Parathyroid adenoma (tissue), 2 donors: ENCODE measurements at regions not wholly inside any gene's neighbourhood (a gene's known extent, or its start where the extent isn't known, plus 50 kb on each side); places are given as distances from the start of the nearest gene placed in this dataset.

ENCODE experiments used
- H2AFZ ChIP-seq: fragments of 300-600 bp; sonication (generic); one replicate; pipeline ENCODE4 v1.7.0; 2017; ENCODE audit warnings: antibody characterized with exemption, mild to moderate bottlenecking
- H3K27ac ChIP-seq: fragments of 300-600 bp; sonication (generic); one replicate; pipeline ENCODE4 v1.7.0; 2017
- H3K27me3 ChIP-seq: fragments of 300-600 bp; sonication (generic); one replicate; pipeline ENCODE4 v1.7.0; 2017; ENCODE audit warnings: low read length; ENCODE audit not compliant: control insufficient read depth, insufficient read depth
- H3K36me3 ChIP-seq: fragments of 300-600 bp; sonication (generic); one replicate; pipeline ENCODE4 v1.7.0; 2017; ENCODE audit warnings: low read length; ENCODE audit not compliant: control insufficient read depth, insufficient read depth
- H3K4me1 ChIP-seq: fragments of 300-600 bp; sonication (generic); one replicate; pipeline ENCODE4 v1.7.0; 2017; ENCODE audit warnings: control low read depth
- H3K4me2 ChIP-seq: fragments of 300-600 bp; sonication (generic); one replicate; pipeline ENCODE4 v1.7.0; 2017; ENCODE audit warnings: low read length
- H3K4me3 ChIP-seq: fragments of 300-600 bp; sonication (generic); one replicate; pipeline ENCODE4 v1.7.0; 2017; ENCODE audit warnings: low read depth, low read length
- H3K79me2 ChIP-seq: fragments of 300-600 bp; sonication (generic); one replicate; pipeline ENCODE4 v1.7.0; 2017; ENCODE audit warnings: control low read depth
- H3K9ac ChIP-seq: fragments of 300-600 bp; sonication (generic); one replicate; pipeline ENCODE4 v1.7.0; 2017; ENCODE audit warnings: mild to moderate bottlenecking
- H3K9me3 ChIP-seq: fragments of 300-600 bp; sonication (generic); one replicate; pipeline ENCODE4 v1.7.0; 2017; ENCODE audit warnings: low read length; ENCODE audit not compliant: control insufficient read depth
- TF ChIP-seq, protein P1 (sequence below): fragments of 300-600 bp; sonication (generic); IDR thresholded peaks from one replicate; pipeline ENCODE4 v1.7.0; 2017; ENCODE audit warnings: antibody characterized with exemption, mild to moderate bottlenecking
- donor health status: primary hyperparathyroidism.

DNA sequence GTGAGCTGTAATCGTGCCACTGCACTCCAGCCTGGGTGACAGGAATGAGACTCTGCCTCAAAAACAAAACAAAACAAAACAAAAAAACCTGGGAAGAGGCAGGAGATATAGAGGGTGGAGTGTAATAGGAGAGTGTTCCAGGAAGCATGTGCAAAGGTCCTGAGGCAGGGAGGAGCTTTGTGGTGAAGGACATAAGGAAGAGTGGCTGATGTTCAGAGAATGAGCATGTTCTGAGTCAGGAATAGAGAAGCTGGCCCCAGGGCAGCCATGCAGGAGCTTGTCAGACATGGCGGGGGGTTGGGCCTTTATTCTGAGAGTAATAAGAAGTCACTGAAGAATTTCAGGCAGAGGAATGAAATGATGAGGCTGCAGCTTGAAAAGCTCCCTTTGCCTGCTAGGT lies 337.0 kb downstream of the CDH26 start:
- Histone ChIP-seq H3K36me3 (no peaks in the 10 kb centered on the region), H3K27me3 (no peaks in the 10 kb centered on the region), H3K9ac (no peak overlapping the region), H3K79me2 (peaks cover 6% of the 10 kb centered on the region), H2AFZ (no peak overlapping the region), H3K27ac (no peak overlapping the region), H3K4me1 (peaks cover 6% of the 10 kb centered on the region), H3K9me3 (no peaks in the 10 kb centered on the region), H3K4me2 (no peak overlapping the region), H3K4me3 (no peak overlapping the region)
- TF ChIP-seq, protein P1, sequence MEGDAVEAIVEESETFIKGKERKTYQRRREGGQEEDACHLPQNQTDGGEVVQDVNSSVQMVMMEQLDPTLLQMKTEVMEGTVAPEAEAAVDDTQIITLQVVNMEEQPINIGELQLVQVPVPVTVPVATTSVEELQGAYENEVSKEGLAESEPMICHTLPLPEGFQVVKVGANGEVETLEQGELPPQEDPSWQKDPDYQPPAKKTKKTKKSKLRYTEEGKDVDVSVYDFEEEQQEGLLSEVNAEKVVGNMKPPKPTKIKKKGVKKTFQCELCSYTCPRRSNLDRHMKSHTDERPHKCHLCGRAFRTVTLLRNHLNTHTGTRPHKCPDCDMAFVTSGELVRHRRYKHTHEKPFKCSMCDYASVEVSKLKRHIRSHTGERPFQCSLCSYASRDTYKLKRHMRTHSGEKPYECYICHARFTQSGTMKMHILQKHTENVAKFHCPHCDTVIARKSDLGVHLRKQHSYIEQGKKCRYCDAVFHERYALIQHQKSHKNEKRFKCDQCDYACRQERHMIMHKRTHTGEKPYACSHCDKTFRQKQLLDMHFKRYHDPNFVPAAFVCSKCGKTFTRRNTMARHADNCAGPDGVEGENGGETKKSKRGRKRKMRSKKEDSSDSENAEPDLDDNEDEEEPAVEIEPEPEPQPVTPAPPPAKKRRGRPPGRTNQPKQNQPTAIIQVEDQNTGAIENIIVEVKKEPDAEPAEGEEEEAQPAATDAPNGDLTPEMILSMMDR = no peak

DNA sequence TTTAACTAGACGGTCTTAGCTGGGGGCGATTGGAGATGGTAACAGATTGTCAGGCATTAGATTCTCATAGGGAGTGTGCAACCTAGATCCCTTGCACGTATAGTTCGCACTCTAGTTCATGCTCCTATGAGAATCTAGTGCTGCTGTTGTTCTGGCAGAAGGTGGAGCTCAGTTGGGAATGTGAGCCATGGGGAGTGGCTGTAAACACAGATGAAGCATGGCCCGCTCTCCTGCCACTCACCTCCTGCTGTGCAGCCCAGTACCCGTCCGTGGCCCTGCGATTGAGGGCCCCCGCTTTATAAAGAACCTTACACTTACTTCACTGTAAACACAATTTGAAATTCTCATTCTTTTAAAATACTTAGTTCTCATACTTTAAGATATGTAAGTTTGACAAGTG lies 339.4 kb downstream of the CDH26 start:
- Histone ChIP-seq H3K9ac (no peak overlapping the region), H3K27me3 (no peaks in the 10 kb centered on the region), H3K36me3 (no peaks in the 10 kb centered on the region), H3K4me3 (no peak overlapping the region), H3K4me2 (no peak overlapping the region), H3K27ac (no peak overlapping the region), H3K4me1 (peaks cover 6% of the 10 kb centered on the region), H3K79me2 (peaks cover 2% of the 10 kb centered on the region), H3K9me3 (no peaks in the 10 kb centered on the region), H2AFZ (no peak overlapping the region)
- TF ChIP-seq, protein P1 = no peak

GRCh38 chr20:60298647-60299046 lies 340.4 kb downstream of the CDH26 start:
- H2AFZ ChIP-seq = no peak overlapping the region
- H3K9me3 ChIP-seq = no peaks in the 10 kb centered on the region
- H3K4me2 ChIP-seq = no peak overlapping the region
- H3K79me2 ChIP-seq = peaks cover 2% of the 10 kb centered on the region
- H3K27ac ChIP-seq = no peak overlapping the region
- peaks cover 6% of the 10 kb centered on the region for H3K4me1 ChIP-seq
- no peak overlapping the region for H3K9ac ChIP-seq
- H3K36me3 ChIP-seq = no peaks in the 10 kb centered on the region
- no peaks in the 10 kb centered on the region for H3K27me3 ChIP-seq
- no peak overlapping the region for H3K4me3 ChIP-seq
- TF ChIP-seq, protein P1 = no peak

GRCh38 chr20:60299951-60300350 lies 341.7 kb downstream of the CDH26 start:
- Histone ChIP-seq H3K27me3 (no peaks in the 10 kb centered on the region), H3K27ac (no peak overlapping the region), H2AFZ (no peak overlapping the region), H3K9me3 (no peaks in the 10 kb centered on the region), H3K36me3 (no peaks in the 10 kb centered on the region), H3K9ac (no peak overlapping the region), H3K4me2 (no peak overlapping the region), H3K4me3 (no peak overlapping the region), H3K4me1 (peaks cover 6% of the 10 kb centered on the region), H3K79me2 (peaks cover 5% of the 10 kb centered on the region)
- TF ChIP-seq, protein P1 = no peak

- H3K4me2 ChIP-seq = no peak overlapping the region
- peaks cover 6% of the 10 kb centered on the region for H3K4me1 ChIP-seq
- peaks cover 5% of the 10 kb centered on the region for H3K79me2 ChIP-seq
- no peak overlapping the region for H3K9ac ChIP-seq
- no peak overlapping the region for H3K4me3 ChIP-seq
- H3K9me3 ChIP-seq = no peaks in the 10 kb centered on the region
- no peaks in the 10 kb centered on the region for H3K27me3 ChIP-seq
- no peaks in the 10 kb centered on the region for H3K36me3 ChIP-seq
- no peak overlapping the region for H3K27ac ChIP-seq
- TF ChIP-seq, protein P1 = no peak
- no peak overlapping the region for H2AFZ ChIP-seq
Measured at GRCh38 chr20:60300374-60300773, 342.2 kb downstream of the CDH26 start.
